HPDE6-E6E7 (cell line): ENCODE measurements at regions not wholly inside any gene's neighbourhood (a gene's known extent, or its start where the extent isn't known, plus 50 kb on each side); places are given as distances from the start of the nearest gene placed in this dataset.

Experiments used
- DNase-seq: peaks from one replicate; pipeline ENCODE4 v3.0.0; 2011; ENCODE audit warnings: missing footprints; ENCODE audit errors: extremely low spot score

GRCh38 chr14:62084020-62084419 lies 321.8 kb downstream of the SNAPC1 start:
- no peak for DNase-seq

- DNase-seq = no peak
Observed at GRCh38 chr14:62087191-62087590, 325.0 kb downstream of the SNAPC1 start.

GRCh38 chr14:62093736-62094135 lies 331.5 kb downstream of the SNAPC1 start:
- no peak for DNase-seq

GRCh38 chr14:62097072-62097471 lies 334.9 kb downstream of the SNAPC1 start:
- DNase-seq = no peak

- DNase-seq = no peak
Observed at GRCh38 chr14:62097824-62098223, 335.6 kb downstream of the SNAPC1 start.

- no peak for DNase-seq
Observed at GRCh38 chr14:62098357-62098756, 336.1 kb downstream of the SNAPC1 start.

- DNase-seq = no peak
Observed at GRCh38 chr14:62099091-62099490, 336.9 kb downstream of the SNAPC1 start.

- DNase-seq = no peak
Observed at GRCh38 chr14:62101189-62101588, 339.0 kb downstream of the SNAPC1 start.

GRCh38 chr14:62101673-62102348 lies 339.6 kb downstream of the SNAPC1 start:
- DNase-seq = no peak

GRCh38 chr14:62102349-62102725 lies 340.1 kb downstream of the SNAPC1 start:
- no peak for DNase-seq

- no peak for DNase-seq
Observed at GRCh38 chr14:62103464-62103863, 341.2 kb downstream of the SNAPC1 start.

GRCh38 chr14:62110941-62111340 lies 348.7 kb downstream of the SNAPC1 start:
- DNase-seq = no peak

- DNase-seq = peak; percentile 43
Observed at GRCh38 chr14:62117010-62117750, 355.0 kb downstream of the SNAPC1 start.

- DNase-seq = no peak
Observed at GRCh38 chr14:62117751-62118105, 355.5 kb downstream of the SNAPC1 start.

GRCh38 chr14:62118461-62118860 lies 356.2 kb downstream of the SNAPC1 start:
- no peak for DNase-seq

- DNase-seq = no peak
Observed at GRCh38 chr14:62118871-62119270, 356.7 kb downstream of the SNAPC1 start.

GRCh38 chr14:62123961-62124360 lies 361.7 kb downstream of the SNAPC1 start:
- no peak for DNase-seq

GRCh38 chr14:62125793-62126192 lies 363.6 kb downstream of the SNAPC1 start:
- DNase-seq = no peak

GRCh38 chr14:62126879-62127478 lies 364.8 kb downstream of the SNAPC1 start:
- DNase-seq = peak; percentile 13

- DNase-seq = no peak
Observed at GRCh38 chr14:62130441-62130840, 368.2 kb downstream of the SNAPC1 start.

- no peak for DNase-seq
Observed at GRCh38 chr14:62133776-62134550, 371.7 kb downstream of the SNAPC1 start.

- no peak for DNase-seq
Observed at GRCh38 chr14:62138593-62138992, 376.4 kb downstream of the SNAPC1 start.
